Gastrocnemius medialis (tissue), 4 donors: ENCODE measurements at regions not wholly inside any gene's neighbourhood (a gene's known extent, or its start where the extent isn't known, plus 50 kb on each side); places are given as distances from the start of the nearest gene placed in this dataset.

Source experiments
- CTCF ChIP-seq, 5 experiments: fragments of 450-650 bp in 3 of 5; fragments of 200-600 bp in 2 of 5; sonication (generic) in 2 of 5; IDR thresholded peaks in 4 of 5; conservative IDR thresholded peaks in 1 of 5; 1 replicate in 4 of 5; 2 replicates in 1 of 5; pipeline ENCODE4 v1.5.1; 2016 to 2019; ENCODE audit warnings: antibody characterized with exemption in 5 of 5, mild to moderate bottlenecking in 3 of 5, moderate library complexity in 3 of 5
- POLR2A ChIP-seq, 2 donors: fragments of 450-650 bp; IDR thresholded peaks; one replicate each; pipeline ENCODE4 v1.6.1; 2017; ENCODE audit warnings: antibody characterized with exemption in 2 of 2, mild to moderate bottlenecking in 2 of 2, moderate library complexity in 2 of 2

GRCh38 chr13:90188351-90188636, 1159.2 kb upstream of the MIR17HG start:
- TF ChIP-seq CTCF (IDR thresholded peaks at IDR 0.05 in 4 of 5, conservative IDR thresholded peaks at IDR 0.05 in 1 of 5) (no peak), POLR2A (IDR thresholded peaks at IDR 0.05) (no peak)
